PFSK-1 (cell line): ENCODE measurements at regions not wholly inside any gene's neighbourhood (a gene's known extent, or its start where the extent isn't known, plus 50 kb on each side); places are given as distances from the start of the nearest gene placed in this dataset.

Source experiments
- FOXP2 ChIP-seq: optimal IDR thresholded peaks from 2 replicates; pipeline ENCODE3; 2011; ENCODE audit warnings: borderline replicate concordance, control low read depth, inconsistent platforms; ENCODE audit not compliant: insufficient read depth; ENCODE audit errors: extremely low read length, extremely low read depth
- POLR2AphosphoS5 ChIP-seq: IDR thresholded peaks from 2 replicates; pipeline ENCODE4 v1.6.1; 2012; ENCODE audit warnings: low read depth, mild to moderate bottlenecking, control low read depth, low read length, moderate library complexity
- REST ChIP-seq, 2 experiments: IDR thresholded peaks; 2 replicates each; pipeline versions ENCODE4 v1.6.1 to v1.8.0; 2011 to 2012; ENCODE audit warnings: low read depth in 2 of 2, low read length in 2 of 2, control low read depth in 1 of 2, inconsistent platforms in 1 of 2, mild to moderate bottlenecking in 1 of 2, moderate library complexity in 1 of 2; ENCODE audit not compliant: insufficient read depth in 1 of 2
- SIN3A ChIP-seq: IDR thresholded peaks from 2 replicates; pipeline ENCODE4 v1.6.1; 2012; ENCODE audit warnings: mild to moderate bottlenecking, low read length, moderate library complexity, borderline replicate concordance; ENCODE audit not compliant: insufficient read depth
- TAF1 ChIP-seq: IDR thresholded peaks from 2 replicates; pipeline ENCODE4 v1.6.1; 2012; ENCODE audit warnings: low read length, control low read depth, borderline replicate concordance; ENCODE audit not compliant: insufficient read depth

GRCh38 chr6:90653750-90654149, 66.9 kb upstream of the MAP3K7 start:
- TF ChIP-seq TAF1: no peak
- TF ChIP-seq POLR2AphosphoS5: no peak
- TF ChIP-seq REST (IDR thresholded peaks at IDR 0.05; ENCODE audit: insufficient read depth in 1 of 2, low read depth in 2 of 2, low read length in 2 of 2): no peak
- no peak for TF ChIP-seq SIN3A
- no peak for TF ChIP-seq FOXP2
